SK-N-SH (cell line): ENCODE measurements at regions not wholly inside any gene's neighbourhood (a gene's known extent, or its start where the extent isn't known, plus 50 kb on each side); places are given as distances from the start of the nearest gene placed in this dataset.

Experiments
- CTCF ChIA-PET: fragments of 300-600, 350-600 bp; formaldehyde crosslinking; extraction: SDS; loops from one replicate; lab custom pipeline; 2021; lab: Yijun Ruan, JAX
- POLR2A ChIA-PET: fragments of 350-600 bp; sonication (Branson Sonifier 250); formaldehyde crosslinking; extraction: SDS; loops from one replicate; lab custom pipeline; 2020; ENCODE audit warnings: antibody characterized with exemption, inconsistent platforms; lab: Yijun Ruan, JAX
- DNase-seq: peaks from one replicate; pipeline ENCODE4 v3.0.0; 2012
- H2AFZ ChIP-seq: fragments of 200-600 bp; sonication (generic); 2 replicates; pipeline ENCODE4 v1.8.1; 2016; ENCODE audit warnings: antibody characterized with exemption, mild to moderate bottlenecking, low read depth
- H3F3A ChIP-seq: fragments of 200-600 bp; sonication (generic); replicated peaks from 2 replicates; pipeline ENCODE3; 2016; ENCODE audit warnings: antibody characterized with exemption, mild to moderate bottlenecking; ENCODE audit not compliant: insufficient read depth
- H3K27ac ChIP-seq, 2 experiments: fragments of 200-500 bp in 1 of 2; fragments of 200-600 bp in 1 of 2; sonication (Bioruptor generic) in 1 of 2; sonication (generic), shearing (Covaris generic) in 1 of 2; 2 replicates each; pipeline versions ENCODE4 v1.5.1 to v1.6.1; 2014 to 2016; ENCODE audit warnings: low read depth in 2 of 2, inconsistent platforms in 1 of 2, low read length in 1 of 2, mild to moderate bottlenecking in 1 of 2, mixed read lengths in 1 of 2
- H3K27me3 ChIP-seq: fragments of 200-600 bp; sonication (generic), shearing (Covaris generic); 2 replicates; pipeline ENCODE4 v1.6.1; 2016; ENCODE audit warnings: mixed run types; ENCODE audit not compliant: insufficient read depth
- H3K36me3 ChIP-seq, 2 experiments: fragments of 200-500 bp in 1 of 2; fragments of 200-600 bp in 1 of 2; sonication (Bioruptor generic) in 1 of 2; sonication (generic) in 1 of 2; replicated peaks in 1 of 2; 2 replicates each; pipeline versions ENCODE3 to v1.5.1; 2014 to 2016; ENCODE audit warnings: low read length in 1 of 2, mild to moderate bottlenecking in 1 of 2; ENCODE audit not compliant: insufficient read depth in 2 of 2, control insufficient read depth in 1 of 2
- H3K4me1 ChIP-seq, 2 experiments: fragments of 200-500 bp in 1 of 2; fragments of 200-600 bp in 1 of 2; sonication (Bioruptor generic) in 1 of 2; sonication (generic), shearing (Covaris generic) in 1 of 2; 2 replicates each; pipeline versions ENCODE4 v1.5.1 to v1.6.1; 2014 to 2016; ENCODE audit warnings: low read depth in 1 of 2, low read length in 1 of 2, mixed run types in 1 of 2; ENCODE audit not compliant: insufficient read depth in 2 of 2, control insufficient read depth in 1 of 2
- H3K4me2 ChIP-seq: fragments of 200-600 bp; sonication (generic), shearing (Covaris generic); 2 replicates; pipeline ENCODE4 v1.6.1; 2017; ENCODE audit warnings: mixed run types
- H3K4me3 ChIP-seq, 2 experiments: fragments of 200-500 bp in 1 of 2; fragments of 200-600 bp in 1 of 2; sonication (Bioruptor generic) in 1 of 2; sonication (generic), shearing (Covaris generic) in 1 of 2; 2 replicates each; pipeline versions ENCODE4 v1.5.1 to v1.8.1; 2014 to 2016; ENCODE audit warnings: low read depth in 2 of 2, inconsistent platforms in 1 of 2, low read length in 1 of 2, mild to moderate bottlenecking in 1 of 2, mixed read lengths in 1 of 2, moderate library complexity in 1 of 2
- H3K79me2 ChIP-seq: fragments of 200-600 bp; sonication (generic); 2 replicates; pipeline ENCODE4 v1.8.1; 2017; ENCODE audit warnings: mild to moderate bottlenecking; ENCODE audit not compliant: insufficient read depth
- H3K9ac ChIP-seq: fragments of 200-600 bp; sonication (generic); 2 replicates; pipeline ENCODE4 v1.6.1; 2017; ENCODE audit warnings: mixed run types
- H3K9me2 ChIP-seq: fragments of 200-600 bp; sonication (generic); 2 replicates; pipeline ENCODE4 v1.6.1; 2017; ENCODE audit warnings: mixed run types
- H3K9me3 ChIP-seq: fragments of 200-600 bp; sonication (generic); 2 replicates; pipeline ENCODE4 v1.6.1; 2017; ENCODE audit warnings: mixed run types, mild to moderate bottlenecking, moderate library complexity
- H4K20me1 ChIP-seq: fragments of 200-600 bp; sonication (generic); 2 replicates; pipeline ENCODE4 v1.6.1; 2017; ENCODE audit warnings: mild to moderate bottlenecking, mixed run types; ENCODE audit not compliant: insufficient read depth
- EZH2phosphoT487 ChIP-seq: fragments of 200-600 bp; sonication (generic); IDR thresholded peaks from 2 replicates; pipeline ENCODE4 v1.6.1; 2017; ENCODE audit warnings: low read depth, mixed run types, mild to moderate bottlenecking, antibody characterized with exemption, moderate library complexity, borderline replicate concordance
- FOSL2 ChIP-seq: IDR thresholded peaks from 2 replicates; pipeline ENCODE4 v1.4.0; 2012; ENCODE audit warnings: low read depth, mild to moderate bottlenecking, moderate library complexity, borderline replicate concordance
- IRF3 ChIP-seq: fragments of 150-350 bp; IDR thresholded peaks from 2 replicates; pipeline ENCODE4 v1.6.1; 2016; ENCODE audit warnings: mild to moderate bottlenecking, low read depth, low read length
- POLR2AphosphoS5 ChIP-seq: IDR thresholded peaks from 2 replicates; pipeline ENCODE4 v1.6.1; 2012; ENCODE audit warnings: low read depth, low read length
- REST ChIP-seq: IDR thresholded peaks from 2 replicates; pipeline ENCODE4 v1.6.1; 2012; ENCODE audit warnings: mild to moderate bottlenecking, low read depth, low read length, moderate library complexity
- TCF12 ChIP-seq: IDR thresholded peaks from 2 replicates; pipeline ENCODE4 v1.4.0; 2012
- WGBS: methylation state at CpG from one replicate; pipeline ENCODE4 v1.1.6; 2017; ENCODE audit warnings: low lambda C conversion rate; 5-methylcytosine and 5-hydroxymethylcytosine counted together
- TF ChIP-seq, protein P1 (sequence below): IDR thresholded peaks from 2 replicates; pipeline ENCODE4 v1.4.0; 2012; ENCODE audit warnings: low read depth, borderline replicate concordance

DNA sequence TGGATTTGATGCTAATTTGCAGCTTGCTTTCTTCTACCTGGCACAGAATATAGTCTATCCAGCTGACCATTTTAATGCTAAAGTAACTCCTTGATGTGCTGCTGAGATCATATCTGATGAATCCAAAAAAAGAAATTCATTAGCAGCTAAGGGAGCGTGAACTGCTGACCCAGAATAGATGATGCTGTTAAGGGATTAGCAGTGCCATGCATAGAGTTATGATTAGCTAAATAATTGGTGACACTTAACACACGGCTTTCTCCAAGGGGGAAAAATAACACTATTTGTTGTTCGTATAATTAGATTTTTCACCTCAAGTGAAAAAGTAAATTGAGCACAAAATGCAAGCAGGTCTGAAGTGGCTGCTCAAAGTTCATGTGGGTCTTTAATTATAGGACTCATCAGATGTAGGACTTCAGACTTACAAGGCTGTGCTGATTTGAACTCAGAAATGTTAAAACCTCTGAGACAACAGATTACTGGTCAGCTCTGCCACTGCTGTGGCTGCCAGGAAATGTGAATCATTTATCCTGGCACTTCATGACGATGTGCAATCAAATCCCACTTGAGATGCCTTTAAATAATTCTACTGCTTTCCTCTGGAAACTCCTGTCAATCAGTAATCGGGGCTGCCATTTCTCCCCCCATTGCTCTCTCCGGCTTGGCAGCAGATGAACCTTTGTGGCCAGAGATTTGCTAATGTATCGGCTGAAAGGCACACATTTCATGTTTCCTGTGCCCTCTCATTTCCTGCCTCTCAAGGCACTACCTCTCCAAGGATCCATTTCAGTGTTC lies 291.6 kb upstream of the C9orf72 start (continued):
- TF ChIP-seq REST (no peak), FOSL2 (peak; percentile 49; the same call in 1 of the 2 replicates), EZH2phosphoT487 (no peak), POLR2AphosphoS5 (no peak), IRF3 (no peak)
- TF ChIP-seq, protein P1, sequence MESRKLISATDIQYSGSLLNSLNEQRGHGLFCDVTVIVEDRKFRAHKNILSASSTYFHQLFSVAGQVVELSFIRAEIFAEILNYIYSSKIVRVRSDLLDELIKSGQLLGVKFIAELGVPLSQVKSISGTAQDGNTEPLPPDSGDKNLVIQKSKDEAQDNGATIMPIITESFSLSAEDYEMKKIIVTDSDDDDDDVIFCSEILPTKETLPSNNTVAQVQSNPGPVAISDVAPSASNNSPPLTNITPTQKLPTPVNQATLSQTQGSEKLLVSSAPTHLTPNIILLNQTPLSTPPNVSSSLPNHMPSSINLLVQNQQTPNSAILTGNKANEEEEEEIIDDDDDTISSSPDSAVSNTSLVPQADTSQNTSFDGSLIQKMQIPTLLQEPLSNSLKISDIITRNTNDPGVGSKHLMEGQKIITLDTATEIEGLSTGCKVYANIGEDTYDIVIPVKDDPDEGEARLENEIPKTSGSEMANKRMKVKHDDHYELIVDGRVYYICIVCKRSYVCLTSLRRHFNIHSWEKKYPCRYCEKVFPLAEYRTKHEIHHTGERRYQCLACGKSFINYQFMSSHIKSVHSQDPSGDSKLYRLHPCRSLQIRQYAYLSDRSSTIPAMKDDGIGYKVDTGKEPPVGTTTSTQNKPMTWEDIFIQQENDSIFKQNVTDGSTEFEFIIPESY: no peak

- Histone ChIP-seq H3K9me2 (no peaks in the 10 kb centered on the region), H3K4me1 (peaks cover 11 to 14% of the 10 kb centered on the region in 2 experiments), H3K27ac (no peak overlapping the region; a peak in 1 of 4 replicates), H3K27me3 (no peaks in the 10 kb centered on the region), H3K79me2 (no peaks in the 10 kb centered on the region), H3K9me3 (no peaks in the 10 kb centered on the region), H3K9ac (no peak overlapping the region), H3F3A (peaks cover 6% of the 10 kb centered on the region), H2AFZ (no peak overlapping the region), H3K4me2 (no peak overlapping the region), H4K20me1 (no peaks in the 10 kb centered on the region), H3K36me3 (no peaks in the 10 kb centered on the region), H3K4me3 (no peak overlapping the region)
- ChIA-PET POLR2A (no interaction called here), CTCF (no interaction called here)
- TF ChIP-seq POLR2AphosphoS5 (no peak), TCF12 (no peak)
- DNase-seq: no peak
- WGBS: 89% methylated on average over 4 of the region's 4 CpGs
These were observed 293.5 kb upstream of the C9orf72 start for GRCh38 chr9:27866741-27867140.
